ENCODE measurements at regions not wholly inside any gene's neighbourhood (a gene's known extent, or its start where the extent isn't known, plus 50 kb on each side); places are given as distances from the start of the nearest gene placed in this dataset.

DNA sequence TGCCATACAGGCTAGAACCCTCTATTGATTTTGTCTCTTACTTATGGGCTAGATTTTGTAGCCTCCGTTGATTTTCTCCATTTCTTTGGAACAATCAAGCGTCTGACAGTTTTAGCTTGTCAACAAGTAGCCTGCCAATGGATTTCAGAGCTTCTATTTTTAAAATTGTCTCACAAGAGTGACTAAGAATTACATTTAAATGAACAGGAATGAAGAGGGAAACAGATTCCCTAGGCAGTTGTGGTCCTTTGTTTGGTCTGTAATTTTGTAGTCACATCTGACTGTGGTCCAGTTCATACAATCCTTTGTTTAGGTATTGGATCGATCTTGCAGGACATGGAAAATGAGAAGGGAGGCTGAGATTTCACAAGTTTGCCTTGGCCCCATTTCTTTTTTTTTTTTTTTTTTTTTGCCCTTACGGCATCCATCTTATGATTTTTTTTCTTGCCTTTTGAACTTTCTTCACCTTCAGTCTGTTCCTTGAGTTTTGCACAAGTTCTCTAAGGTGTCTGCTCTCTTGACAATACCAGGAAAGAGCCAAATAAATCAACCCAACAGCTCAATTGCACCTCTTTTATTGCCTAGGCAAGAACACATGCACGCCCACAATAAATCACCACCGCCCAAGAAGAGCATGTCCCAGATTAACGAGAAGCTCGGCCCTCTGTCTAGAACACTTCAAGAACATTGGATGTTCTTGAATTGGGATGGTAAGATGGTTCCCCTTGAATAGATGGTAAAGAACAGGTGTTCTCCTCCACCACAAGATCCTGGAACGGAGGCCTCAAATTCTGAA lies 86.5 kb upstream of the EGFL6 start (continued):
- TF ChIP-seq CHD7 (IDR thresholded peaks at IDR 0.05; ENCODE audit: insufficient replicate concordance, low read length): no peak
- no peak for TF ChIP-seq SP2 (IDR thresholded peaks at IDR 0.05; ENCODE audit: low read length)

Data from H1 (cell line).